ENCODE measurements at regions not wholly inside any gene's neighbourhood (a gene's known extent, or its start where the extent isn't known, plus 50 kb on each side); places are given as distances from the start of the nearest gene placed in this dataset.

- no peak for DNase-seq
Observed at GRCh38 chr1:83769594-83770318, 229.2 kb downstream of the TTLL7 start.

- DNase-seq, result no peak
Observed at GRCh38 chr1:83769072-83769471, 229.9 kb downstream of the TTLL7 start.

- DNase-seq, result no peak
Observed at GRCh38 chr1:83766241-83766691, 232.7 kb downstream of the TTLL7 start.

GRCh38 chr1:83765125-83765524 lies 233.8 kb downstream of the TTLL7 start:
- DNase-seq, result no peak

GRCh38 chr1:83764209-83764608 lies 234.7 kb downstream of the TTLL7 start:
- no peak for DNase-seq

GRCh38 chr1:83763361-83764095 lies 235.4 kb downstream of the TTLL7 start:
- DNase-seq, result no peak

- DNase-seq, result no peak
Observed at GRCh38 chr1:83762416-83762815, 236.5 kb downstream of the TTLL7 start.

- DNase-seq, result no peak
Observed at GRCh38 chr1:83762039-83762365, 236.9 kb downstream of the TTLL7 start.

GRCh38 chr1:83761167-83762038 lies 237.5 kb downstream of the TTLL7 start:
- no peak for DNase-seq

GRCh38 chr1:83760226-83761021 lies 238.5 kb downstream of the TTLL7 start:
- no peak for DNase-seq

- DNase-seq, result no peak
Observed at GRCh38 chr1:83756984-83757717, 241.8 kb downstream of the TTLL7 start.

GRCh38 chr1:83751602-83752001 lies 247.3 kb downstream of the TTLL7 start:
- no peak for DNase-seq

- no peak for DNase-seq
Observed at GRCh38 chr1:83750201-83750600, 248.7 kb downstream of the TTLL7 start.

GRCh38 chr1:83747853-83748482 lies 251.0 kb downstream of the TTLL7 start:
- DNase-seq, result no peak

GRCh38 chr1:83746234-83746633 lies 252.7 kb downstream of the TTLL7 start:
- no peak for DNase-seq

- no peak for DNase-seq
Observed at GRCh38 chr1:83742446-83742845, 256.5 kb downstream of the TTLL7 start.

- no peak for DNase-seq
Observed at GRCh38 chr1:83741770-83742169, 257.2 kb downstream of the TTLL7 start.

GRCh38 chr1:83741348-83741747 lies 257.6 kb downstream of the TTLL7 start:
- DNase-seq, result no peak

GRCh38 chr1:83735526-83735925 lies 263.4 kb downstream of the TTLL7 start:
- DNase-seq, result no peak

- no peak for DNase-seq
Observed at GRCh38 chr1:83734420-83734819, 264.5 kb downstream of the TTLL7 start.

GRCh38 chr1:83725735-83726360 lies 273.1 kb downstream of the TTLL7 start:
- no peak for DNase-seq

All from activated CD4-positive, CD25-positive, alpha-beta regulatory T cell treated with anti-CD3 and anti-CD28 coated beads, Interleukin-2, amount 50 U/mL, for 72 hours (primary cell).